ENCODE measurements at regions not wholly inside any gene's neighbourhood (a gene's known extent, or its start where the extent isn't known, plus 50 kb on each side); places are given as distances from the start of the nearest gene placed in this dataset.

- Histone ChIP-seq H3K36me3 (ENCODE audit: control insufficient read depth in 2 of 3, insufficient read depth in 3 of 3, low read length in 3 of 3) (no peaks in the 10 kb centered on the region), H3K27me3 (ENCODE audit: control insufficient read depth, insufficient read depth, low read length) (no peaks in the 10 kb centered on the region), H3K9ac (ENCODE audit: low read length in 3 of 3) (no peak overlapping the region), H3K27ac (ENCODE audit: low read depth in 2 of 2, low read length in 2 of 2) (no peak overlapping the region), H3K9me3 (ENCODE audit: control insufficient read depth in 2 of 3, insufficient read depth in 1 of 3, low read length in 3 of 3) (peaks cover 0 to 3% (median 0%) of the 10 kb centered on the region in 3 donors), H3K4me1 (ENCODE audit: control insufficient read depth in 2 of 3, insufficient read depth in 2 of 3, low read depth in 1 of 3, low read length in 3 of 3) (no peaks in the 10 kb centered on the region), H3K4me3 (ENCODE audit: low read length in 3 of 3) (no peak overlapping the region)
- TF ChIP-seq CTCF (IDR thresholded peaks at IDR 0.05; ENCODE audit: borderline replicate concordance, extremely low read depth, insufficient read depth): no peak
- DNase-seq: no peak
- no peak for FAIRE-seq
- intact Hi-C loops (cut with DNase I): no loop called here
Observed at GRCh38 chr2:195471163-195471562, 185.9 kb upstream of the SLC39A10 start.

GRCh38 chr2:195470622-195471021 is 186.4 kb upstream of the SLC39A10 start:
- Histone ChIP-seq H3K4me1 (ENCODE audit: control insufficient read depth in 2 of 3, insufficient read depth in 2 of 3, low read depth in 1 of 3, low read length in 3 of 3) (no peaks in the 10 kb centered on the region), H3K9ac (ENCODE audit: low read length in 3 of 3) (no peak overlapping the region), H3K27me3 (ENCODE audit: control insufficient read depth, insufficient read depth, low read length) (no peaks in the 10 kb centered on the region), H3K9me3 (ENCODE audit: control insufficient read depth in 2 of 3, insufficient read depth in 1 of 3, low read length in 3 of 3) (peaks cover 0 to 3% (median 0%) of the 10 kb centered on the region in 3 donors), H3K36me3 (ENCODE audit: control insufficient read depth in 2 of 3, insufficient read depth in 3 of 3, low read length in 3 of 3) (no peaks in the 10 kb centered on the region), H3K4me3 (ENCODE audit: low read length in 3 of 3) (no peak overlapping the region), H3K27ac (ENCODE audit: low read depth in 2 of 2, low read length in 2 of 2) (no peak overlapping the region)
- DNase-seq (no peak), FAIRE-seq (no peak)
- no peak for TF ChIP-seq CTCF (IDR thresholded peaks at IDR 0.05; ENCODE audit: borderline replicate concordance, extremely low read depth, insufficient read depth)
- intact Hi-C loops (cut with DNase I): no loop called here

- TF ChIP-seq CTCF (IDR thresholded peaks at IDR 0.05; ENCODE audit: borderline replicate concordance, extremely low read depth, insufficient read depth): no peak
- no peaks in the 10 kb centered on the region for H3K4me1 ChIP-seq (ENCODE audit: control insufficient read depth in 2 of 3, insufficient read depth in 2 of 3, low read depth in 1 of 3, low read length in 3 of 3)
- intact Hi-C loops (cut with DNase I): no loop called here
- H3K9me3 ChIP-seq (ENCODE audit: control insufficient read depth in 2 of 3, insufficient read depth in 1 of 3, low read length in 3 of 3): peaks cover 0 to 3% (median 0%) of the 10 kb centered on the region in 3 donors
- no peaks in the 10 kb centered on the region for H3K36me3 ChIP-seq (ENCODE audit: control insufficient read depth in 2 of 3, insufficient read depth in 3 of 3, low read length in 3 of 3)
- H3K4me3 ChIP-seq (ENCODE audit: low read length in 3 of 3): no peak overlapping the region
- no peak overlapping the region for H3K27ac ChIP-seq (ENCODE audit: low read depth in 2 of 2, low read length in 2 of 2)
- H3K9ac ChIP-seq (ENCODE audit: low read length in 3 of 3): no peak overlapping the region
- no peaks in the 10 kb centered on the region for H3K27me3 ChIP-seq (ENCODE audit: control insufficient read depth, insufficient read depth, low read length)
- no peak for DNase-seq
- FAIRE-seq: no peak
Observed at GRCh38 chr2:195468771-195469170, 188.3 kb upstream of the SLC39A10 start.

GRCh38 chr2:195466427-195466826 is 190.6 kb upstream of the SLC39A10 start:
- intact Hi-C loops (cut with DNase I): no loop called here
- no peaks in the 10 kb centered on the region for H3K4me1 ChIP-seq (ENCODE audit: control insufficient read depth in 2 of 3, insufficient read depth in 2 of 3, low read depth in 1 of 3, low read length in 3 of 3)
- no peak overlapping the region for H3K9ac ChIP-seq (ENCODE audit: low read length in 3 of 3)
- peaks cover 0 to 3% (median 0%) of the 10 kb centered on the region in 3 donors for H3K9me3 ChIP-seq (ENCODE audit: control insufficient read depth in 2 of 3, insufficient read depth in 1 of 3, low read length in 3 of 3)
- no peak overlapping the region for H3K27ac ChIP-seq (ENCODE audit: low read depth in 2 of 2, low read length in 2 of 2)
- FAIRE-seq (no peak), DNase-seq (no peak)
- H3K27me3 ChIP-seq (ENCODE audit: control insufficient read depth, insufficient read depth, low read length): no peaks in the 10 kb centered on the region
- no peak overlapping the region for H3K4me3 ChIP-seq (ENCODE audit: low read length in 3 of 3)
- no peaks in the 10 kb centered on the region for H3K36me3 ChIP-seq (ENCODE audit: control insufficient read depth in 2 of 3, insufficient read depth in 3 of 3, low read length in 3 of 3)
- no peak for TF ChIP-seq CTCF (IDR thresholded peaks at IDR 0.05; ENCODE audit: borderline replicate concordance, extremely low read depth, insufficient read depth)
